Endothelial cell of umbilical vein (primary cell): ENCODE measurements at regions not wholly inside any gene's neighbourhood (a gene's known extent, or its start where the extent isn't known, plus 50 kb on each side); places are given as distances from the start of the nearest gene placed in this dataset.

Experiments
- BruUV-seq: library from RNA; stranded (reverse); fragments of 400-500 nt; replicated peaks from 2 replicates; lab custom pipeline; 2021; lab: Mats Ljungman, UMichigan
- CTCF ChIA-PET: fragments of 300-600, 350-600 bp; sonication (Branson Sonifier 250); formaldehyde crosslinking; loops from one replicate; lab custom pipeline; 2021; ENCODE audit warnings: antibody characterized with exemption, inconsistent platforms; lab: Charles Lee
- POLR2A ChIA-PET: fragments of 300-600, 350-600 bp; sonication (Branson Sonifier 250); formaldehyde crosslinking; loops from one replicate; lab custom pipeline; 2021; ENCODE audit warnings: antibody characterized with exemption, inconsistent platforms; lab: Charles Lee
- DNase-seq: peaks from one replicate; pipeline ENCODE4 v3.0.0-alpha.2; 2011; ENCODE audit warnings: low read depth, low spot score
- FAIRE-seq: peaks from 2 replicates; lab custom pipeline; 2011; peaks lifted over from hg19 to GRCh38; lab: Jason Lieb, UNC
- H2AFZ ChIP-seq: 2 replicates; pipeline ENCODE4 v1.6.0; 2012; ENCODE audit warnings: low read depth, low read length, control low read depth, inconsistent platforms
- H3K27ac ChIP-seq: 2 replicates; pipeline ENCODE4 v1.5.1; 2011; ENCODE audit warnings: low read depth, mild to moderate bottlenecking, control low read depth, low read length, moderate library complexity; ENCODE audit not compliant: insufficient read depth
- H3K27me3 ChIP-seq, 2 experiments: 2 replicates each; pipeline versions ENCODE4 v1.6.0 to v1.6.1; 2011; ENCODE audit warnings: low read length in 2 of 2, mixed read lengths in 1 of 2; ENCODE audit not compliant: control insufficient read depth in 2 of 2, insufficient read depth in 2 of 2
- H3K36me3 ChIP-seq, 2 experiments: 2 replicates in 1 of 2; 3 replicates in 1 of 2; pipeline ENCODE4 v1.5.1; 2011; ENCODE audit warnings: low read length in 2 of 2, mild to moderate bottlenecking in 1 of 2, moderate library complexity in 1 of 2; ENCODE audit not compliant: control insufficient read depth in 2 of 2, insufficient read depth in 2 of 2; ENCODE audit errors: extremely low read depth in 1 of 2
- H3K4me1 ChIP-seq: 3 replicates; pipeline ENCODE4 v1.5.1; 2011; ENCODE audit warnings: mild to moderate bottlenecking, low read length; ENCODE audit not compliant: control insufficient read depth, insufficient read depth; ENCODE audit errors: extremely low read depth
- H3K4me2 ChIP-seq: 2 replicates; pipeline ENCODE4 v1.6.1; 2011; ENCODE audit warnings: low read length, control low read depth, mixed read lengths; ENCODE audit not compliant: insufficient read depth
- H3K4me3 ChIP-seq, 3 experiments: fragments of 200-600 bp in 1 of 3; sonication (generic), shearing (Covaris generic) in 1 of 3; replicated peaks in 1 of 3; 2 replicates each; pipeline ENCODE4 v1.5.1; 2011 to 2016; ENCODE audit warnings: control low read depth in 3 of 3, low read length in 3 of 3, mild to moderate bottlenecking in 2 of 3, inconsistent platforms in 1 of 3, low read depth in 1 of 3, moderate library complexity in 1 of 3; ENCODE audit not compliant: insufficient read depth in 1 of 3
- H3K79me2 ChIP-seq: 2 replicates; pipeline ENCODE4 v1.6.0; 2012; ENCODE audit warnings: low read length, inconsistent platforms; ENCODE audit not compliant: control insufficient read depth, insufficient read depth
- H3K9ac ChIP-seq: replicated peaks from 2 replicates; pipeline ENCODE3; 2011; ENCODE audit warnings: low read length, control low read depth; ENCODE audit not compliant: insufficient read depth; ENCODE audit errors: extremely low read depth
- H3K9me1 ChIP-seq: replicated peaks from 3 replicates; pipeline ENCODE4 v1.6.0; 2011; ENCODE audit warnings: mild to moderate bottlenecking, low read length; ENCODE audit not compliant: control insufficient read depth, insufficient read depth; ENCODE audit errors: extremely low read depth
- H3K9me3 ChIP-seq: replicated peaks from 2 replicates; pipeline ENCODE4 v1.5.1; 2012; ENCODE audit warnings: low read length, inconsistent platforms; ENCODE audit not compliant: control insufficient read depth, insufficient read depth
- H4K20me1 ChIP-seq: replicated peaks from 2 replicates; pipeline ENCODE3; 2011; ENCODE audit warnings: mild to moderate bottlenecking, low read length; ENCODE audit not compliant: control insufficient read depth, insufficient read depth; ENCODE audit errors: extremely low read depth
- CTCF ChIP-seq, 2 donors: IDR thresholded peaks; 1 replicate in 1 of 2; 2 replicates in 1 of 2; pipeline ENCODE4 v1.5.1; 2011; ENCODE audit warnings: low read length in 2 of 2, mild to moderate bottlenecking in 2 of 2, moderate library complexity in 2 of 2, control low read depth in 1 of 2, inconsistent platforms in 1 of 2, low read depth in 1 of 2; ENCODE audit not compliant: insufficient read depth in 1 of 2; ENCODE audit errors: extremely low read depth in 1 of 2
- EZH2 ChIP-seq: IDR thresholded peaks from 2 replicates; pipeline ENCODE4 v1.6.1; 2012; ENCODE audit warnings: borderline replicate concordance, low read depth, mild to moderate bottlenecking, moderate library complexity, low read length, inconsistent platforms; ENCODE audit not compliant: severe bottlenecking
- FOS ChIP-seq: IDR thresholded peaks from 2 replicates; pipeline ENCODE4 v1.6.1; 2011; ENCODE audit warnings: mild to moderate bottlenecking, low read length, moderate library complexity, borderline replicate concordance; ENCODE audit not compliant: insufficient read depth
- GATA2 ChIP-seq: IDR thresholded peaks from 2 replicates; pipeline ENCODE4 v1.7.0; 2011; ENCODE audit warnings: low read depth, mild to moderate bottlenecking, moderate library complexity, mixed read lengths, low read length; ENCODE audit not compliant: insufficient read length, insufficient read depth
- JUN ChIP-seq: IDR thresholded peaks from 2 replicates; pipeline ENCODE4 v1.6.1; 2011; ENCODE audit warnings: borderline replicate concordance, low read depth; ENCODE audit not compliant: insufficient read length, insufficient read depth
- MAX ChIP-seq: IDR thresholded peaks from 2 replicates; pipeline ENCODE4 v1.6.1; 2011; ENCODE audit not compliant: insufficient read depth, insufficient read length
- MYC ChIP-seq: IDR thresholded peaks from one replicate; pipeline ENCODE4 v1.6.1; 2011; ENCODE audit warnings: mild to moderate bottlenecking, low read depth, low read length
- POLR2A ChIP-seq: IDR thresholded peaks from 2 replicates; pipeline ENCODE4 v1.6.1; 2012; ENCODE audit warnings: low read depth, mild to moderate bottlenecking, control low read depth, low read length
- POLR2AphosphoS5 ChIP-seq: IDR thresholded peaks from 2 replicates; pipeline ENCODE4 v1.6.1; 2012; ENCODE audit warnings: low read depth, mild to moderate bottlenecking, control low read depth, low read length, moderate library complexity; ENCODE audit not compliant: insufficient read depth
- dilution Hi-C: fragments of 300-500 bp; cut with MboI; formaldehyde crosslinking; loops from one replicate; pipeline ENCODE4 v1.15.0; 2019; ENCODE audit warnings: low sequenced_read_pairs; ENCODE audit not compliant: extremely low pct_ligation_motif_present
- intact Hi-C: fragments of 100-400 bp; cut with micrococcal nuclease; formaldehyde crosslinking; loops from one replicate; pipeline ENCODE4 v1.10.0; 2022

GRCh38 chr16:8137606-8138005 lies 452.7 kb downstream of the TMEM114 start:
- no peaks in the 10 kb centered on the region for H3K4me1 ChIP-seq
- intact Hi-C loops (no loop called here), dilution Hi-C loops (no loop called here)
- BruUV-seq = no TSS peak
- H3K79me2 ChIP-seq = no peaks in the 10 kb centered on the region
- DNase-seq (no peak), FAIRE-seq (no peak)
- ChIA-PET CTCF (no interaction called here), POLR2A (no interaction called here)
- H4K20me1 ChIP-seq = no peaks in the 10 kb centered on the region
- no peak overlapping the region for H3K9ac ChIP-seq
- no peak overlapping the region for H3K27ac ChIP-seq
- TF ChIP-seq EZH2 = no peak
- no peak for TF ChIP-seq CTCF (IDR thresholded peaks at IDR 0.05; ENCODE audit: extremely low read depth in 1 of 2, insufficient read depth in 1 of 2, low read depth in 1 of 2, low read length in 2 of 2)
- no peak for TF ChIP-seq POLR2A
- TF ChIP-seq GATA2 = no peak
- no peak for TF ChIP-seq MYC
- no peak for TF ChIP-seq MAX
- no peak for TF ChIP-seq POLR2AphosphoS5
- no peak for TF ChIP-seq JUN
- no peak for TF ChIP-seq FOS
- H3K9me3 ChIP-seq = no peaks in the 10 kb centered on the region
- no peak overlapping the region for H3K4me2 ChIP-seq
- H3K4me3 ChIP-seq = no peak overlapping the region
- H3K36me3 ChIP-seq = no peaks in the 10 kb centered on the region
- no peaks in the 10 kb centered on the region for H3K9me1 ChIP-seq
- H3K27me3 ChIP-seq = no peaks in the 10 kb centered on the region
- no peak overlapping the region for H2AFZ ChIP-seq
